Panc1 (cell line): ENCODE measurements at regions not wholly inside any gene's neighbourhood (a gene's known extent, or its start where the extent isn't known, plus 50 kb on each side); places are given as distances from the start of the nearest gene placed in this dataset.

Experiments
- ATAC-seq: fragments of 200-7000 bp; cut with Tn5 transposase; 2 replicates; pipeline ENCODE4 v1.9.1; 2020; ENCODE audit warnings: mild to moderate bottlenecking, moderate library complexity
- BruUV-seq: library from RNA; stranded (reverse); fragments of 400-500 nt; replicated peaks from 2 replicates; lab custom pipeline; 2021; lab: Mats Ljungman, UMichigan
- CTCF ChIA-PET: fragments of 300-600 bp; sonication (Branson Sonifier 250); formaldehyde crosslinking; loops from one replicate; lab custom pipeline; 2022; ENCODE audit warnings: antibody characterized with exemption; lab: Charles Lee
- POLR2A ChIA-PET: fragments of 300-600 bp; sonication (Branson Sonifier 250); formaldehyde crosslinking; loops from one replicate; lab custom pipeline; 2022; ENCODE audit warnings: antibody characterized with exemption; lab: Charles Lee
- DNase-seq: peaks from one replicate; pipeline ENCODE4 v3.0.0-alpha.2; 2010; ENCODE audit warnings: low read depth, low spot score
- H3K27ac ChIP-seq: 2 replicates; pipeline ENCODE4 v1.5.1; 2011; ENCODE audit warnings: mild to moderate bottlenecking, low read length, inconsistent platforms
- H3K27me3 ChIP-seq: fragments of 200-500 bp; sonication (Bioruptor generic); 2 replicates; pipeline ENCODE4 v1.6.0; 2014; ENCODE audit warnings: low read length, inconsistent platforms; ENCODE audit not compliant: control insufficient read depth, insufficient read depth
- H3K36me3 ChIP-seq: fragments of 200-500 bp; sonication (Bioruptor generic); 2 replicates; pipeline ENCODE4 v1.5.1; 2014; ENCODE audit warnings: inconsistent platforms, mild to moderate bottlenecking, low read length, moderate library complexity; ENCODE audit not compliant: control insufficient read depth, insufficient read depth
- H3K4me1 ChIP-seq: 2 replicates; pipeline ENCODE4 v1.5.1; 2011; ENCODE audit warnings: inconsistent platforms, mild to moderate bottlenecking, low read length, moderate library complexity; ENCODE audit not compliant: control insufficient read depth, insufficient read depth
- H3K4me3 ChIP-seq, 2 experiments: 2 replicates each; pipeline ENCODE4 v1.5.1; 2011 to 2012; ENCODE audit warnings: low read depth in 2 of 2, low read length in 2 of 2, mild to moderate bottlenecking in 2 of 2, inconsistent platforms in 1 of 2, moderate library complexity in 1 of 2
- H3K9me3 ChIP-seq: fragments of 200-500 bp; sonication (Bioruptor generic); 2 replicates; pipeline ENCODE4 v1.5.1; 2014; ENCODE audit warnings: low read depth, mild to moderate bottlenecking, inconsistent platforms, low read length, moderate library complexity; ENCODE audit not compliant: control insufficient read depth, insufficient read depth
- CTCF ChIP-seq: fragments of 450-650 bp; IDR thresholded peaks from 2 replicates; pipeline ENCODE4 v1.5.1; 2017; ENCODE audit warnings: mild to moderate bottlenecking
- POLR2AphosphoS5 ChIP-seq: IDR thresholded peaks from 2 replicates; pipeline ENCODE4 v1.6.1; 2012; ENCODE audit warnings: mild to moderate bottlenecking, low read depth, low read length, moderate library complexity
- REST ChIP-seq, 2 experiments: IDR thresholded peaks; 2 replicates each; pipeline ENCODE4 v1.6.1; 2011 to 2012; ENCODE audit warnings: low read depth in 2 of 2, control low read depth in 1 of 2, low read length in 1 of 2, mild to moderate bottlenecking in 1 of 2, moderate library complexity in 1 of 2; ENCODE audit not compliant: insufficient read depth in 1 of 2
- SIN3A ChIP-seq: IDR thresholded peaks from 2 replicates; pipeline ENCODE4 v1.6.1; 2012; ENCODE audit warnings: low read depth, mild to moderate bottlenecking, low read length, moderate library complexity, borderline replicate concordance; ENCODE audit not compliant: insufficient read depth
- TCF7L2 ChIP-seq: IDR thresholded peaks from 2 replicates; pipeline ENCODE4 v1.6.1; 2011; ENCODE audit warnings: mild to moderate bottlenecking, low read depth, low read length, inconsistent platforms
- in situ Hi-C: cut with HindIII; loops from 2 replicates; pipeline ENCODE4 v1.10.0; 2016; ENCODE audit warnings: low sequenced_read_pairs, low pct_unique_long_range_greater_than_20kb
- intact Hi-C: fragments of 100-400 bp; cut with micrococcal nuclease; formaldehyde crosslinking; loops from one replicate; pipeline ENCODE4 v1.10.0; 2022; ENCODE audit not compliant: unreplicated experiment

- no TSS peak for BruUV-seq
- CTCF ChIA-PET = no interaction called here
- ATAC-seq (no peak), DNase-seq (no peak)
- no peak for TF ChIP-seq REST (IDR thresholded peaks at IDR 0.05; ENCODE audit: insufficient read depth in 1 of 2, low read depth in 2 of 2, low read length in 1 of 2)
- TF ChIP-seq SIN3A = no peak
- TF ChIP-seq TCF7L2 = no peak
- no peak for TF ChIP-seq CTCF
- TF ChIP-seq POLR2AphosphoS5 = no peak
- H3K4me3 ChIP-seq = no peak overlapping the region
- no peaks in the 10 kb centered on the region for H3K36me3 ChIP-seq
- H3K9me3 ChIP-seq = no peaks in the 10 kb centered on the region
- peaks cover 2% of the 10 kb centered on the region for H3K27me3 ChIP-seq
- in situ Hi-C loops = no loop called here
- POLR2A ChIA-PET = interaction anchor here (0.5 kb wide), 1 partner anchor 119 kb away, joined by 3 read pairs; no protein-coding TSS in a partner anchor
- intact Hi-C loops = no loop called here
- no peaks in the 10 kb centered on the region for H3K4me1 ChIP-seq
- no peak overlapping the region for H3K27ac ChIP-seq
These were observed 122.3 kb downstream of the FOXD2 start for GRCh38 chr1:47559944-47560695.

- intact Hi-C loops = no loop called here
- H3K27me3 ChIP-seq = peaks cover 2% of the 10 kb centered on the region
- CTCF ChIA-PET = no interaction called here
- BruUV-seq = no TSS peak
- in situ Hi-C loops = no loop called here
- ATAC-seq = no peak
- TF ChIP-seq CTCF (no peak), REST (IDR thresholded peaks at IDR 0.05; ENCODE audit: insufficient read depth in 1 of 2, low read depth in 2 of 2, low read length in 1 of 2) (no peak), POLR2AphosphoS5 (no peak), TCF7L2 (no peak), SIN3A (no peak)
- H3K4me1 ChIP-seq = no peaks in the 10 kb centered on the region
- no peak overlapping the region for H3K27ac ChIP-seq
- DNase-seq = no peak
- no peaks in the 10 kb centered on the region for H3K9me3 ChIP-seq
- POLR2A ChIA-PET = no interaction called here
- no peaks in the 10 kb centered on the region for H3K36me3 ChIP-seq
- H3K4me3 ChIP-seq = no peak overlapping the region
These were observed 123.7 kb downstream of the FOXD2 start for GRCh38 chr1:47561523-47562007.
